Stimulated activated naive CD4-positive, alpha-beta T cell (primary cell): ENCODE measurements at regions not wholly inside any gene's neighbourhood (a gene's known extent, or its start where the extent isn't known, plus 50 kb on each side); places are given as distances from the start of the nearest gene placed in this dataset.
"Not testable (repeated sequence)": the region's sequence is repeated elsewhere in the genome, so short reads cannot be mapped to it uniquely, and the experiment has no call there.

Experiments
- DNase-seq, 6 experiments: peaks; one replicate each; lab custom pipeline; 2025; lab: John Stamatoyannopoulos, UW

DNA sequence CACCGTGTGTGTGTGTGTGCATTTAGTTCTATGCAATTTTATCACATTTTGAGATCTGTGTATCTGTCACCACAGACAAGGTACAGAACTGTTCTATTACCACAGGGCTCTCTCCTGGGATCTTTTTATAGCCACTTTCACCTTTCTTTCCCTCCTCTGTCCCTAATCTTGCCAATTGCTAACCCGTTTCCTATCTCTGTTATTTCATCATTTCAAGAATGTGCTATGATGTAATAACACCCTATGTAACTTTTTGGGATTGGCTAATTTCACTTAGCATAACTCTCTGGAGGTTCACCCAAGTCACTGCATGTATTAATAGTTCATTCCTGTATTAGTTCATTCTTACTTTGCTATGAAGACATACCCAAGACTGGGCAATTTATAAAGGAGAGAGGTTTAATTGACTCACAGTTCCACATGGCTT is 657.7 kb downstream of the QKI start:
- DNase-seq: no peak

GRCh38 chr6:164069350-164069990 is 655.0 kb downstream of the QKI start:
- DNase-seq: no peak

- DNase-seq: no peak
These were observed 654.0 kb downstream of the QKI start for GRCh38 chr6:164068527-164068926.

- no peak for DNase-seq
These were observed 652.2 kb downstream of the QKI start for GRCh38 chr6:164066766-164067165.

DNA sequence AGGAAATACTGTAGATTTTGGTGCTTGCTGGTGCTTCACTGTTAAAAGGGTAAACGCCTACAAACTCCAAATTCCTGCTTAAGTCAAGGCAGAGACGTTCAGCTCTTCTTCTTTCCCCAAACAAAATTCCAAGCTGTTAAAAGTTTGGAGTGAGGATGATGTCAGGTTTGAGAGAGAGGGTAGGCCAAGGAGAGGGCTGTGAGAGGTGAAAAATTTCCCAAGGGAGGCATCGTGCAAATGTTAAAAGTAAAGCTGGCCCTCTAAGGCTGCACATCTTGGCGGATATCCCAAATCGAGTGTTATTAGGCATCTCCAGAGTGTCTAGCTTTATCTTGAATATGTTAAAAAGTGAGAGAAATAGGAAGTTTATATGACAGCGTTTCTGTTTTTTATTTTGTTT is 651.8 kb downstream of the QKI start:
- no peak for DNase-seq

GRCh38 chr6:164063346-164063745 is 648.8 kb downstream of the QKI start:
- no peak for DNase-seq

GRCh38 chr6:164062872-164063271 is 648.4 kb downstream of the QKI start:
- no peak for DNase-seq

DNA sequence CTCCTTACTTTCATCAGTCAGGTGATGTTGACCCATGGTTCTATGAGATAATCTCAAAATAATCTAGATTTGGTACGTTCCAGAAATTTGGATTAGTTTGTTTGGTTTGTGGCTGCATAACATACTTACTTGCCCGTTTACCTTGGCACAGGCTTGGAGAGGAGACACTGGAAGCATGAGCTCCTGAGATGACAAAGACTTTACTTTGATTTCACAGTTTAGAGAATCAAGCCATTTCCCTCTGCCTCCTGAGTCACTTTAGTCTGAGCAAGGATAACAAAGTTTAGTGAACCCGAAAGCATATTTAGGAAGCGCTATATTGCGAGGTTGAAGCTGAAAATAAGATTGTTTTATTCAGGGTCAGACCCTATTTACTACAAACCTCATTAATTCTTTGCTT is 643.4 kb downstream of the QKI start:
- DNase-seq: no peak

DNA sequence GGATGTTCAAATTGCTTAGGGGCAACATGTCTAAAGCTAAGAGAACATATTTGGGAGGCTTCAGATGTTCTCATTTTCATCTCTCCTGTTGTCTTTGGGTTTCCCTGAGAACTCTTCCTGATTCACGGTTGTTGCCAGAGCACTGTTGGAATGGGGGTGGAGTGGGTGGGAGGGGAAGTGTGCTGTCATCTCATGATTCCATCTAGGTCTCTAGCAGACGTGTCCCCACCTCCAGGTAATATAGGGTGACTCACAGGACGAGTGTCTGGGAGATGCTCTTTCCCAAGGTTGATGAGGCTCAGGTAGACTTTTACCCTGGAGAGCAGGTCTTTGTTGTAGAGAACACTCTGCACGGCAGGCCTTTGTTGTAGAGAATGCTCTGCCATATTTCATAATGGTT is 636.9 kb downstream of the QKI start:
- DNase-seq: no peak

DNA sequence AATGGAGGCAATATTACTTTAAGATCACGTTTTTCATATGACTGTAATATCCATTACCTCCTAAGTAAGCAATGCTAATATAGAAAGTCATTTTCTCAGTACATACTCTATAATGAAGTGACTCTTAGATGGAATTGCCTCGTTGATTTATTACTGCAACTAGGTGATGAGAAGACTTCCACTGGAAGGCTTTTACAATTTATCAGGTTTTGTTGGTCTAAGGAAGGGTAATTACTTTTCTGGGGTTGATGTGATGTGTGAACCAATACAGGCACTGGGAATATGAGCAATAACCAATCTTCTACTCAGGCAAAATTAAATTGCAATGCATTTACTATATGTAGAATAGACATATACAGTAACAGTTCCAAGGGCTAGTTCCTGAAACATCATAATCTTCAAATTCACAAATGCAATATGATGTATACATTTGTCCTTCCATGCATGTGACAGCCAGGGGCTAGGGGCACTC is 635.0 kb downstream of the QKI start:
- no peak for DNase-seq

DNA sequence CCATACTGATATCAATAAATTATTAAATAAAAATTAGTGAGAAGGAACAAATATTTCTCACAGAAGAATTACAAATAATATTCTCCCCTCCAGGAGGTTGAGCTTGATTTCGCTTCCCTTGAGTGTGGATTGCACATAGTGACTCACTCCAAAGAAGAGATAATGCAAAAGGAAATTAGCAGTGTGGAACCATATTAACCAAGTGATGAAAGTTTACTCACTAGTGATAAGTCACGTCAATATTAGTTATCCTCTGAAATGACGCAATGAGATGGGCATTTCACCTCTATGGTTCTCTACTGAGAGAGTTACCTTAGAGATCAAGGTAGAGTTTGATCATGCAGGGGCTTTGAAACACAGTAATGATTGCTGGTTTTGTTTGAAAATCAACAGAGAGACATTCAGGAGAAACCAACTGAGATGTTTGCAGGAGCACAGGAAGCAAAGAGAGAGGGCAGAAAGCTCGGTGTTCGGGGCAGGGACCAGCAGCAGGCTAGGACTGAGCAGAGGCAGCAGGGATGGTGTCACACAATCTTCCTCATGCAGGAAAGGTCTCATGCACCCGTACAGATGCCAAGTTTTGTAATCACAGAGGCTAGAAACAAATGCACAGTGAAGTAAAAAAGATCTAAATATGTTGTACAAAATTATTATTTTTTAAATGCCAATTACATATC is 634.5 kb downstream of the QKI start:
- no peak for DNase-seq

GRCh38 chr6:164045082-164045481 is 630.6 kb downstream of the QKI start:
- DNase-seq: no peak

- DNase-seq: not testable (repeated sequence)
These were observed 629.1 kb downstream of the QKI start for GRCh38 chr6:164043656-164044055.

DNA sequence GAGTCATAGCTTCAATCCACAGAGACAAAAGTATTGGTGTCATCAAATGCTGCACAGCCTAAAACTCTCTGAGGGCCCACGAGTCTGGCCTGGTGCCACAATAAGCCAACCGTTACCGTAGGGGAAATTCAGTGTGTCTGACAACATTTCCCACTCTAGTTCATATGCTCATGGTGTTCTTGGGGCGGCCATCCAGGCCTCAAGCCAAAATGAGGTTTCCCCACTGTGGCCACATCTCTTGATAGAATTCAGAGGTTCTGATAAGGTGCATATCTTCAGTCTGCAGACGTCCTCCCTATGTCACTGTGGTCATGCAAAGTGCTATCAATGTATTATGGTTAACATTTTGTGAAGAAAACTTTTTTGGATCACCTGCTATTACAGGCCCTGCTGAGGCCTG is 627.7 kb downstream of the QKI start:
- DNase-seq: no peak

GRCh38 chr6:164040994-164041393 is 626.5 kb downstream of the QKI start:
- no peak for DNase-seq

DNA sequence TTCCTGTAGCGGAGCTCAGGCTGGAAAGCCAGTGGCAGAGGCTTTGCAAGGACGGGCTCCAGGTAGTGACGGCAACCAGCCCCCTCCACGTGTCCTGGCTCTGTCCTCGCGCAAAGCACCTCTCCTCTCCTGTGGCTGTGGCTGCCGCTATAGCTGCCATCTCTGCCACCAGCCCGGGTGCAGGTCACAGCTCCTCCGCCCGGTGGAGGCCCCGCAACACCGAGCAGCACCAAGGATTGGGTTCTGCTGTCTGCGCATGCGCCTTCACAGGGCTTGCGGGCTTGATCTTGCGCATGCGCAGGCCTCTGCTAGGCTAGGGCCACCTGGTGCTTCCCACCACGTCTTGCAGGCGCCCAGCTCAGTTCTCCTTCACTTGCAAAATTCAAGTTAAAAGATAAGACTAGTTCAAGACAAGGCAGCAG is 625.4 kb downstream of the QKI start:
- DNase-seq: peak in 5 of 6 experiments; percentile 3 to 60 (median 14)

DNA sequence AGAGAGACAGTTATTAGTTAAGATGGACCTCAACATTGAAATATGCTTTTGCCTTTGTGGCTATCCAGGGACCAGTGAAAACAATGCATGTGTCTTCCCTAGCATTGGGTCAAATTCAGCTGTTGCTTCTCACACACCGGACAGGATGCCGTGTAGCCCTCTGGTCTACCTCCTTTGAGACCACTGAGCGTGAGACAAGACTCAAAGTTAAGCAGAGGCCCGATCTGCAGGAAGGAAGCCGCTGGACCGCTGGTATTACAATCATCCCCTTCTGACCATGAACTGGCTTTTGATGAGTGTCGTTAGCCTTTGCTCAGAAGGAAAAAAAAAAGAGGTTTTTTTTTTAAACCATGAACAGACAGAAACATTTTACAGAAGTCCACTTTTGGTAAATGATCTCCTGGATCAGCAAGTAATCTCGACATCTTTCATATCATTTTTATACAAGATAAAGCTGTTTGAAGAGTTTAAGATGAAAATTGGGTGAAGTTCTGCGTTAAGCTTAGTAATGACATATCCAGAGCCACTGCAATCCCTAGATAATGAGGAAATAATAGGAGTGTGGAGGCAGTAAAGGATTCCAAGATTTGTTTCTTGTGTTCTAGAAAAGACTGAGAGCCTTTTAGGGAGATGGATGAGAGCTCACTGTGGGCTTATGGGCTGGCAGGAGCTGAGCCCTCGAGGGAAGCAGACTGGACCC is 622.8 kb downstream of the QKI start:
- no peak for DNase-seq

DNA sequence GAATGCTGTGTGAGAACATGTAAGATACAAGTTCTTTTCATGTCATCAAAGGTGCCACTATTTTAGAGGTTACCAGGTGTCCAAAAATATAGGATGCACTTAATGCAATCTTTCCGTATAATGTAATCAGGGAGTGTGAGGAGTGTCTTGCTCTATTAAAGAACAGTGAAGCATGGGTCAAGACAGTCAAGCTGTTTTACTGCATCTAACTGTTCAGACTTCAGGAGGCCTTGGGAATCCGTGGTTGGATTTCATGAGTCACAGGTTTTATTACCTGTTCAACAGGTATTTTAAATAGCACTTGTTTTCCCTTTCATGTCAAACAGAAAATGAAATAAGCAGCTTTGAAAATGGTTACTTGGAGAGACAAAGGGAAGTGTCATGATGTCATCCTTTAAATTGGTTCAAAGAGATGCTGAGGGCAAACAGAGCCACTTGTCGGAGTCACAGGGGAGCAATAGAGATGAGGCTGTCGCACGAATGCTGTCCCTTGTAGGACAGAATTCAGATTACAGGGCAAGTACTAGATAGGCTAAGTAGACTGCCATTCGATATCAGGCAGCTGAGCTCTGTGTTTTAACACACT is 621.5 kb downstream of the QKI start:
- DNase-seq: no peak

DNA sequence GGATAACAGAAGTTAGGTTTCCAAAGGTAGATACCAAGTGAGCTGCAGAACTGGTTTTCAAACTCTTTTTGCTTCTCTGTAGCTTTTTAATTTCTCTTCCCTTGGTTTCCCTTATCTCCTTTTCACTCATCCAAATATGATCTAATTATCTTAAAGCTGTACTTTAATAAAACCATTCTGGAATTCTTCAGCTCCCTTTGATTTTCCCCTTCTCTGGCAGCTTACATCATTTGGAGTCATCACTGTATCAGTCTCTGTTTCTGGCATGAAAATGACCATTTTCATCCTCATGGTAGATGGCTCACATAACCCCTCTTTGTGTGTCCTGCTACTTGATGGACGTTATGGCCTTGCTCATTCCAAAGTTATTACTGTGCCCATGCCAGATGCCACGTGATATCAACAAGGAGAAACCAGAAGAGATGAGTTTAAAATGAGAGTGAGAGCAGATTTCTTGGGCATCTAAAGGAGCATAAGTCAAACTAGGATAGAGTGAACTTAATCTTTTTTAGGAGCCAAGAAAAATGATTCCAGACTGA is 620.2 kb downstream of the QKI start:
- no peak for DNase-seq

GRCh38 chr6:164025180-164025579 is 610.7 kb downstream of the QKI start:
- no peak for DNase-seq

- no peak for DNase-seq
These were observed 609.0 kb downstream of the QKI start for GRCh38 chr6:164023535-164023934.

DNA sequence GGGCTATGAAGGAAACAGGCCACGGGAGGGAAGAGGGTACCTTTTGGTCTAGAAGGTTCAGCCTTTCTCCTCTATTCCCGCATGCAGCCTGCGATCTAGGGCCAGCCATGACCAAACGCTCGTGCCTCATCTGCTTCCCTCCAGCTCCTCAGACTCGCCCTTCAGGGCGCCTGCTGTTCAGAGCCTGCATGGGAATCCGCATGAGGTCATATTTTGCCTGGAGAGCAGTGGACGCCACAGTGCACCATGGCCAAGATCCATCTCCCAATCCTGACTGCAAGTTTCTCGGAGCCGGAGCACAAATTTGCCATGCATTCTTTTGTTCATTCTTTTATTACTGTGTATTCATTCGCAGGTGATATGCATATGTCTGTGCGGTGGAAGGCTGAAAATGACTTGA is 608.1 kb downstream of the QKI start:
- DNase-seq: no peak
